HUDEP-2 (cell line): ENCODE measurements at regions not wholly inside any gene's neighbourhood (a gene's known extent, or its start where the extent isn't known, plus 50 kb on each side); places are given as distances from the start of the nearest gene placed in this dataset.
"Not testable (repeated sequence)": the region's sequence is repeated elsewhere in the genome, so short reads cannot be mapped to it uniquely, and the experiment has no call there.

ENCODE experiments used
- DNase-seq, 76 experiments: peaks; one replicate each; lab custom pipeline; 2025; ENCODE audit not compliant: unreplicated experiment in 76 of 76; lab: John Stamatoyannopoulos, UW

DNA sequence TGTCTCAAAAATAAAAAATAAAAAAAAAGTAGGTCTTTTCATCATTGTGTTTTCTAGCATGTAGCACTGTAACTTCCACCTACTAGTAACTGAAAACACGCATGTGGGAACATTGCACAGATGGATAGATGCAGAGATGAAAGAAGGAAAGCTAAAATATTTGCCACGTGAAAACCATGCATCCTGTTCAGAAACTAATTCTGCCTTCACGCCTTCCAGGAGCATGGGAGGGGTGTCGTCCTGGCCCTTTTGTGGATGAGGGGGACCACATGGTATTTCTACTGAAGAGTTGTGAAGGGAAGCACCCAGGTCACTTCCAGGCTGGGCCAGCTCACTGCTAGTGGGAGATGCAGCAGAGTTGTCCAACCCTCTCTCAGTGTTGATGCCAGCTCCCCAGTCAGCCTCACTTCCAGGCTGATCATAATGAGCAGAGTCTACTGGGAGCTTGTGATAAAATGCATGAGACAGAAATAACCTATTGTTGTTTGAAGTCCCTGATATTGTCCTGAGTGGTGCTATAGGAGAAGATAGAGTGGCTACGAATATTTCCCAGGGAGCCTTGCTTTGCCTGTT, 287.1 kb upstream of the CELF2 start:
- DNase-seq = no peak

GRCh38 chr10:10731366-10731765, 286.3 kb upstream of the CELF2 start:
- no peak for DNase-seq

DNA sequence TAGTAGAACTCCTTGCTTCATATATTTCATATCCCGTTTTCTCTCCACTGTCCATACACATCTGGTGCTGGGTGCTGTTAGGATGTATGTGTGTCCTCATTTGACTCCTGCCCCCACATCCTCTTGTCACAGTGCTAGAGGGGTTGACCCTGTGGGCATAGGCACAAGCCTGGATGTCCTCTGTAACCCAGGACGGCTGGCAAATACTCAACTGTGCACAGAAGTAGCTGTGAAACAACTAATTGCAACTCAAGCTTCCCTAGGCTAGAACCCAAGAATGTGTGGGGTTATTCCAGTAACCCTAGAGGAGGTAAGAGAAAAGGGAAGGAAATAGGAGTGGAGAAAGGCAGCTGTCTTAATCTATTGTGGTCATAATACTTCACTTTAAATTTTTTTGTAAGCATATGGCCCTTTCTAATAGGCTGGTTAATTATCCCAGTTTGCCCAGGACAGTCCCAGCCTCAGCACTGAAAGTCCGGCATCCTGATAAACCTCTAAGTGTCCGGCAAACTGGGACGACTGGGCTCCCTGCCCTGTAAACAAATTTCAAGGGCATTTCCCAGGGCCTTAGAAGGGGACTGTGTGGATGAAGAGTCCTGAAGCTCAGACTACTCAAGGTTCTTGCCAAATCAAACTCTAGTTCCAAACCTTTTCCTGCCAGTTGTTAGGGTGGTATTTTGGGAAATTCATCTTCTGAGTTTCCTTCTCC, 283.2 kb upstream of the CELF2 start:
- DNase-seq = no peak

DNA sequence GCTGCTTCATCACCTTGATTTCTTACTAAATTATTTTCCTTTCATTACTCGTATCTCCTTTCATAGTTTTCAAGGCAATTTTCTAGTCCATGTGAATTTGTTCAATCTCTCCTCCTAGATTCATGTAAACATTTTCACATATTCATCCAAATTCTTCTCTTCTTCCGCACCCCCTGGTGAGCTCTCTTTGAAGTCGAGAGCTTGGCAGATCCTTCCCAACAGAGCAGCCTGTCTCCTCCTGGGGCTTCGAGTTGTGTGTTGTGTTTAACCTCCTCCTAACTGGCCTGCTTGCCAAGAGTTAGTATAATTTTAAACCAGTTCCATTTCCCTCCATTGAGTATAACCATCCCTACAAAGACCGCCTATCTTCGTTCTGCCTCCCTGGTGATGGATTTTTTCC, 272.4 kb upstream of the CELF2 start:
- no peak for DNase-seq

GRCh38 chr10:10755490-10755889, 262.2 kb upstream of the CELF2 start:
- DNase-seq = no peak

- DNase-seq = no peak
These were observed 259.4 kb upstream of the CELF2 start for GRCh38 chr10:10758306-10758705.

GRCh38 chr10:10759806-10760205, 257.9 kb upstream of the CELF2 start:
- DNase-seq = not testable (repeated sequence)

- no peak for DNase-seq
These were observed 252.7 kb upstream of the CELF2 start for GRCh38 chr10:10765017-10765416.

- DNase-seq = no peak
These were observed 245.3 kb upstream of the CELF2 start for GRCh38 chr10:10772411-10772810.

DNA sequence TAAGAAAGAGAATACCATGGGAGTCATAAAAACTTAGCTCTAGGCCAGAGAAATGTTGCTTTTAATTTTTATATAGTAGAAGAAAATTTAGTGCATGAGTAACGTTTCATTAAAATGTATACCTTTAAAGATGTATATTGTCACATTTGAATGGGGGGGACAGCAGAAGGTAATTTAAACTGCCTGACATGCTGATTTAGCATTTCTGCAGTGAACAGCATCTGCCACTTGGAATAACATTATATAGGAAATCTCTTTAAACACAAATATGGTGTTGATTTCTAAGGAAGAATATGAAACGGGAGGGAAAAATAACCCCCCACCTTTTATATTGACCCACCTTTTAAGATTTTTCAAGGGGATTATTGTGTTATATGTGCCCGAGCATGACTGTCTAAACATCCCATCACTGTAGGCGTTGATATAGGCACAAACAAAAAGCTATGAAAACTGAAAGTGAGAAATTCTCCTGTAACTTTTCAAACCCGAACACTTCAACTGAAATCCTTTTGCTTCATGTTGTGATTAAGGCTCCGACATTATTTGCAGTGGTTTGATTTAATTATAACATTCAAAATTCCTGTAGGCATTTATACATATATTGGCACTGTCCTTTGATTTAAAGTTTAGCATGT, 244.7 kb upstream of the CELF2 start:
- DNase-seq = no peak

GRCh38 chr10:10774416-10774815, 243.3 kb upstream of the CELF2 start:
- no peak for DNase-seq

DNA sequence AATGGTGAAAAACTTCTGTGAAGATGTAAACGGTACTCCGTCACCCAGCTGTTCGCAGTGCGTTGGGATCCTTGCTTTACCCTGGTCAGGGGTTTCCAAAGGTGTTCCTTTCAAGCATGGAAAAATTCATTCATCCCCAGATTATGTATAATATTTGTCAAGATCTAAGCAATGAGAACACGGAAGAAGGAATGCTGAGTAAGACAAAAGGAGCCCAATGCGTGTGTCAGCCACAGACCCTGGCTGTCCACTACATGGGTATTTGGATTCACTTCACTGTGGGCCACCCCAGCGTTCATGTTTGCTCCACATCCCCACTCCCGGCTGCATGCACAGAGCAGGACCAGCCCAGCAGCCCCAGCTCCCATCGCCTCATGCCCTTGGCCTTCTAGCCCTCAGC, 241.3 kb upstream of the CELF2 start:
- no peak for DNase-seq

DNA sequence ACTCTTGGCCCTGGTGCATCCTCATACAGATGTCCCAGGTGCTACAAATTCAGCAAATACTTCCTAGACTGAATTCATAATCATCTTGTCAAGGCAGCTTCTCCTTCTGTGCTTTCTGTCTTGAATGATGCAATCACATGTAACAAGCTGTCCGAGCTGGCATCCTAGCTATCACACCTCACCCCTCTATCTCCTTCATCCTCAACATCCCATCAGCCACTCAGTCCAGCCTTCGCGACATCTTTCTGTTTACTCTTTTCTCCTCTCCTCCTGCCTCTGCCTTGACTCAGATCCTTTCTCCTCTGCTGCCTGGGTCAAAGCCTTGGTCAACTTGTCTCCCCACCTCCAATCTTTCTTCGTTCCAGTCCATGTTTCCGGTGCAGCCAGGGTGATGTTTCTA, 240.4 kb upstream of the CELF2 start:
- DNase-seq = no peak

DNA sequence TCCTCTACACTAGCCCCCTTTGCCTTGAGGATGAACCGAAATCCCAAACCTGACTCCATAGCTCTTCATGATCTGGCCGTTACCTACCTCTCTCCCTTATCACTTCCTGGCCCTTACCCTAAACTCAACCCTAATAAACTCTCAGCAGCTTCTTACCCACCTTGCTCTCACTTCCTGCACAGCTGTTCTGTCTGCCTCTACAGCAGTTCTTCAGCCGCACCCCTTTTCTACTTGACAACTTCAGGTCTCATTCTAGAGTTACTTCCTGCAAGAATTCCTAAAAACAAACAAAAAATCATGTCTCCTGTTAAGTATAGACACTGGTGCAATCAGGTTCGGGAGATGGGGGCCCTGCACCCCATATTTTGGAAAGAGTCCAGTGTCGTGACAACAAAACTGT, 239.9 kb upstream of the CELF2 start:
- DNase-seq = no peak

GRCh38 chr10:10778959-10779358, 238.7 kb upstream of the CELF2 start:
- DNase-seq = no peak

GRCh38 chr10:10779511-10779910, 238.2 kb upstream of the CELF2 start:
- no peak for DNase-seq

DNA sequence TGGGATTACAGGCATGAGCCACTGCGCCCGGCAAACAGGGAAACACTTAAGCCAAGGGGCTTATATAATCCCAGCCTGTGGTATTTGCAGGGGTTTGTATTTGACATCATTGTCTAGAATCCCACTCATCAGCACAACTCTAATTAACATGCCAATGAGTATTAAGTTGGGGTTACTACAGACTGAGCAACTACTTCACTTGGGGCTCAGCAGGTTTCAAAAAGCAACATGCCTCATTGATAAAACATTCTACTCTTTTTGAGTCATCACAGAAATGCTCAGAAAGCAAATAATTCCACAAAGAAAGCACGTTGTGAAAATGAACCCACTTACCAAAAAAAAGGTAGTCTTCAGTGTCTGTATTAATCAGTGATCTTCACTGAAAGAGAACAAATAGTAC, 236.9 kb upstream of the CELF2 start:
- no peak for DNase-seq

DNA sequence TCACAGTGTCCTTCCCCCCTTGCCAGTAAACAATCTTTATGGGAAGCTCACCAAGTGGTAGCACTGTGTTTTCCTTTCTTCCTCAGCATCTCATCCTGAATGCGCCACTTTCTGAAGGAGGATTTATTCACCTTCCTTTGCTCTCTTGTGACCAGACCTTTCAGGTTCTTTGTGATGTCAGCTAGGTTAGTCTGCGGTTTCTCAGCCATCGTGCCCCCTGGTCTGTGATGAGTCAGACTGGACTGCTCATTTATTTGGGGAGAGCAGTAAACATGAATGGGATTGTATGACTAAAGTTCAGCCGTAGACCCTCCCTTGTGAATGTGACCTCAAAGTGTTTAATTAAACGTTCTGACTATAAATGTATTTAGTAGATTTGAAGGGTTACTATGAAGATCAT, 235.1 kb upstream of the CELF2 start:
- DNase-seq = no peak

DNA sequence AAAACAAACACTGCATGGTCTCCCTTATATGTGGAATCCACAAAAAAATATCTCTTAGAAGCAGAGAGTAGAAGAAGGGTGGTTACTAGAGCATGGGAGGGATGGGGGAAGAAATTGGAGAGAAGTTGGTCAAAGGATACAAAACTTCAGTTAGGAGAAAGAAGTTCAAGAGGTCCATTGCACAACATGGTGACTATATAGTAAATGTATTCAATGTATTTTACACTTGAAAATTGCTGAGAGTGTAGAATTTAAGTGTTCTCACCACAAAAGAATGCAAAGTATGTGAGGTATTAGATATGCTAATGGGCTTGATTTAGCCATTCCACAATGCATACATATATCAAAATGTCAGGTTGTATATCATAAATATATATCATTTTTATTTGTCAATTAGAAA, 232.0 kb upstream of the CELF2 start:
- DNase-seq = no peak

DNA sequence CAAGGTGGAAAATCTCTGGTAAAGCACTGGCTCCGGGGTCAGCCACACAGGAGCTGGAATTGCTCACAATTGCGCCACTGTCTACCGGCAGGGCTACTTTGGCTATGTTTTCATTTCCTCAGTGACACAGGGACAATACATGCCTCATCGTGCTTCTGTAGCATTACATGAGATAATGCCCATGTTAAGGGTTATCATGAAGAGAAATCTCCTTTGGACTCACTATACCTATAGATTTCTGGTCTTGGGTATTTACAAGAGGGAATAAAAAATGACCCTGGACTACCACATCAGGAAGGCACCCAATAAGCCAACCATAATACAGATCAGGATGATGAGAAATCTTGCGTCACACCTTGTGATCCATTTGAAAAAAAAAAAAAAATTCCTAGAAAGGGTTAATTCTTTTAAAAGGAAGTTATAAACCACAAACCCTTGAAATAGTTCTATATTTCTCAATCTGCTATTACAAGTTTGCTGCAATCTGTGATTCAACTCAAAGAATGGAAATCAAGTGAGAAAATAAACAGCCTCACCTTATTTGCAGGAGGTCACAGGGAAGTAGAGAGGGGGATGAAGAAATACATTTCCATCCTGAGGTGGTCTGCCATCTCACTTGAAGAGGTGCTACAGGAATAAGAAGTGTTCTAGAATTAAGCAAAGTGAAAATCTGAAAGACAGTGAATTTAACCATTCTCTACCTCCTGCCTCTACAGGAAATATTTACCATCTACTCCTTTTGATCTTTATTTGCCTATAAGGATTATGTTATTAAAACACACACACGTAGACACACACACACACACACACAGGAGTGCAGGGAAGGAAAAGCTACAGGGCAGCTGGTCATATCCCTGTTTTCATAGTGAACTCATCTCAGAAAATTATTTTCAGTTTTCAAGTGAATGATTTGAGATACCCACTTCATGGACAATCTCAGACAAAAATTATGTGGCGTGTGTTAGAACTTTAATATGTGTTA, 231.3 kb upstream of the CELF2 start:
- no peak for DNase-seq

- no peak for DNase-seq
These were observed 230.1 kb upstream of the CELF2 start for GRCh38 chr10:10787586-10787985.
